ENCODE measurements at regions not wholly inside any gene's neighbourhood (a gene's known extent, or its start where the extent isn't known, plus 50 kb on each side); places are given as distances from the start of the nearest gene placed in this dataset.
"Not testable (repeated sequence)": the region's sequence is repeated elsewhere in the genome, so short reads cannot be mapped to it uniquely, and the experiment has no call there.

- Histone ChIP-seq H3K27me3 (ENCODE audit: insufficient read depth, low read length, poor library complexity, severe bottlenecking) (no peaks in the 10 kb centered on the region), H3K36me3 (ENCODE audit: insufficient read depth, low read length) (no peaks in the 10 kb centered on the region), H3K9me3 (ENCODE audit: low read length) (no peaks in the 10 kb centered on the region), H3K27ac (ENCODE audit: low read depth, low read length) (no peak overlapping the region), H3K4me3 (ENCODE audit: low read length) (no peak overlapping the region), H3K4me1 (ENCODE audit: insufficient read depth, low read length) (no peaks in the 10 kb centered on the region)
- Mint-ChIP-seq H3K4me1 (no peaks in the 10 kb centered on the region), H3K27ac (no peak overlapping the region), H3K27me3 (peaks cover 0 to 18% of the 10 kb centered on the region in 2 donors), H3K36me3 (no peaks in the 10 kb centered on the region), H3K4me3 (no peak overlapping the region), H3K9me3 (no peaks in the 10 kb centered on the region)
- no peak for DNase-seq
- ChIA-PET POLR2A (no interaction called here), CTCF (no interaction called here)
Measured at GRCh38 chr4:146054676-146055075, 116.1 kb upstream of the ZNF827 start.

DNA sequence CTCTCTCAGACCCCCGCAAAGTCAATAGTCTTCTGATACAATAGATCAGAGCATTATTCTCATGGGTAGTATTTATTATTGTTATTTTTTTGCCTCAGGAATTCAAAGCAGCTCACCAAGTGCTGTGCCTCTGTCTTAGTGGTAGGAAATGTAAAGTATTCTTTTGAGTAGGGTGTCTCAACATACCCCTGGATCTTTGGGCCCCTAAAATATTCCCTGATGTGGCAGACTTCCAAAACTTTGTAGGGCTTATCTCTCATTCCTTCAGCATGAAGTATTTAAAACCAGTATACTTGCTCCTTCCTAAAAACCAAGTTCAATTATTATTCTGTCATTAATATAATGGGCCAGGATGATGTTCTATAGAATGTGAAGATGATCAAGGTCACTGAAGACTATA lies 115.3 kb upstream of the ZNF827 start:
- H3K4me1 ChIP-seq (ENCODE audit: insufficient read depth, low read length): no peaks in the 10 kb centered on the region
- H3K27me3 ChIP-seq (ENCODE audit: insufficient read depth, low read length, poor library complexity, severe bottlenecking): no peaks in the 10 kb centered on the region
- POLR2A ChIA-PET: no interaction called here
- H3K9me3 Mint-ChIP-seq: no peaks in the 10 kb centered on the region
- CTCF ChIA-PET: no interaction called here
- no peaks in the 10 kb centered on the region for H3K36me3 ChIP-seq (ENCODE audit: insufficient read depth, low read length)
- no peaks in the 10 kb centered on the region for H3K4me1 Mint-ChIP-seq
- H3K27ac Mint-ChIP-seq: no peak overlapping the region
- H3K27me3 Mint-ChIP-seq: peaks cover 0 to 19% of the 10 kb centered on the region in 2 donors
- H3K36me3 Mint-ChIP-seq: no peaks in the 10 kb centered on the region
- no peak for DNase-seq
- no peak overlapping the region for H3K4me3 ChIP-seq (ENCODE audit: low read length)
- H3K27ac ChIP-seq (ENCODE audit: low read depth, low read length): no peak overlapping the region
- no peaks in the 10 kb centered on the region for H3K9me3 ChIP-seq (ENCODE audit: low read length)
- no peak overlapping the region for H3K4me3 Mint-ChIP-seq

GRCh38 chr4:146051728-146052391 lies 113.2 kb upstream of the ZNF827 start:
- DNase-seq: no peak
- ChIA-PET CTCF (no interaction called here), POLR2A (no interaction called here)
- H3K9me3 Mint-ChIP-seq: peaks cover 0 to 2% (median 1%) of the 10 kb centered on the region in 5 donors
- H3K27me3 ChIP-seq (ENCODE audit: insufficient read depth, low read length, poor library complexity, severe bottlenecking): no peaks in the 10 kb centered on the region
- H3K36me3 Mint-ChIP-seq: peaks cover 0 to 4% (median 0%) of the 10 kb centered on the region in 3 donors
- no peak overlapping the region for H3K27ac Mint-ChIP-seq
- no peaks in the 10 kb centered on the region for H3K9me3 ChIP-seq (ENCODE audit: low read length)
- no peaks in the 10 kb centered on the region for H3K4me1 ChIP-seq (ENCODE audit: insufficient read depth, low read length)
- H3K4me1 Mint-ChIP-seq: no peaks in the 10 kb centered on the region
- H3K4me3 ChIP-seq (ENCODE audit: low read length): no peak overlapping the region
- H3K27ac ChIP-seq (ENCODE audit: low read depth, low read length): no peak overlapping the region
- no peak overlapping the region for H3K4me3 Mint-ChIP-seq
- H3K27me3 Mint-ChIP-seq: peaks cover 7 to 32% of the 10 kb centered on the region in 2 donors
- H3K36me3 ChIP-seq (ENCODE audit: insufficient read depth, low read length): no peaks in the 10 kb centered on the region

- Histone ChIP-seq H3K27me3 (ENCODE audit: insufficient read depth, low read length, poor library complexity, severe bottlenecking) (no peaks in the 10 kb centered on the region), H3K36me3 (ENCODE audit: insufficient read depth, low read length) (no peaks in the 10 kb centered on the region), H3K27ac (ENCODE audit: low read depth, low read length) (no peak overlapping the region), H3K4me1 (ENCODE audit: insufficient read depth, low read length) (no peaks in the 10 kb centered on the region), H3K4me3 (ENCODE audit: low read length) (no peak overlapping the region), H3K9me3 (ENCODE audit: low read length) (no peaks in the 10 kb centered on the region)
- Mint-ChIP-seq H3K4me1 (no peaks in the 10 kb centered on the region), H3K27me3 (peaks cover 10 to 38% of the 10 kb centered on the region in 2 donors), H3K36me3 (peaks cover 0 to 4% (median 0%) of the 10 kb centered on the region in 3 donors), H3K27ac (no peak overlapping the region), H3K9me3 (peaks cover 0 to 3% (median 2%) of the 10 kb centered on the region in 5 donors), H3K4me3 (no peak overlapping the region)
- POLR2A ChIA-PET: no interaction called here
- no peak for DNase-seq
- CTCF ChIA-PET: no interaction called here
Measured at GRCh38 chr4:146051223-146051622, 112.6 kb upstream of the ZNF827 start.

- no peak overlapping the region for H3K27ac ChIP-seq (ENCODE audit: low read depth, low read length)
- H3K9me3 ChIP-seq (ENCODE audit: low read length): no peaks in the 10 kb centered on the region
- ChIA-PET CTCF (no interaction called here), POLR2A (no interaction called here)
- H3K27ac Mint-ChIP-seq: no peak overlapping the region
- no peak for DNase-seq
- H3K4me1 Mint-ChIP-seq: no peaks in the 10 kb centered on the region
- peaks cover 11 to 45% of the 10 kb centered on the region in 2 donors for H3K27me3 Mint-ChIP-seq
- H3K36me3 Mint-ChIP-seq: peaks cover 0 to 4% (median 0%) of the 10 kb centered on the region in 3 donors
- no peaks in the 10 kb centered on the region for H3K36me3 ChIP-seq (ENCODE audit: insufficient read depth, low read length)
- H3K4me1 ChIP-seq (ENCODE audit: insufficient read depth, low read length): no peaks in the 10 kb centered on the region
- H3K27me3 ChIP-seq (ENCODE audit: insufficient read depth, low read length, poor library complexity, severe bottlenecking): no peaks in the 10 kb centered on the region
- no peak overlapping the region for H3K4me3 ChIP-seq (ENCODE audit: low read length)
- no peak overlapping the region for H3K4me3 Mint-ChIP-seq
- H3K9me3 Mint-ChIP-seq: peaks cover 0 to 3% (median 2%) of the 10 kb centered on the region in 5 donors
Measured at GRCh38 chr4:146049802-146050201, 111.2 kb upstream of the ZNF827 start.

- H3K27ac Mint-ChIP-seq; H3K4me3 ChIP-seq (ENCODE audit: low read length); POLR2A ChIA-PET; H3K27ac ChIP-seq (ENCODE audit: low read depth, low read length); H3K4me1 ChIP-seq (ENCODE audit: insufficient read depth, low read length); H3K36me3 ChIP-seq (ENCODE audit: insufficient read depth, low read length); H3K4me1 Mint-ChIP-seq; DNase-seq; H3K36me3 Mint-ChIP-seq; H3K9me3 ChIP-seq (ENCODE audit: low read length); CTCF ChIA-PET; H3K4me3 Mint-ChIP-seq; H3K9me3 Mint-ChIP-seq; H3K27me3 ChIP-seq (ENCODE audit: insufficient read depth, low read length, poor library complexity, severe bottlenecking): not testable (repeated sequence)
- H3K27me3 Mint-ChIP-seq: peaks cover 14 to 39% of the 10 kb centered on the region in 2 donors
Measured at GRCh38 chr4:146047768-146048167, 109.1 kb upstream of the ZNF827 start.

DNA sequence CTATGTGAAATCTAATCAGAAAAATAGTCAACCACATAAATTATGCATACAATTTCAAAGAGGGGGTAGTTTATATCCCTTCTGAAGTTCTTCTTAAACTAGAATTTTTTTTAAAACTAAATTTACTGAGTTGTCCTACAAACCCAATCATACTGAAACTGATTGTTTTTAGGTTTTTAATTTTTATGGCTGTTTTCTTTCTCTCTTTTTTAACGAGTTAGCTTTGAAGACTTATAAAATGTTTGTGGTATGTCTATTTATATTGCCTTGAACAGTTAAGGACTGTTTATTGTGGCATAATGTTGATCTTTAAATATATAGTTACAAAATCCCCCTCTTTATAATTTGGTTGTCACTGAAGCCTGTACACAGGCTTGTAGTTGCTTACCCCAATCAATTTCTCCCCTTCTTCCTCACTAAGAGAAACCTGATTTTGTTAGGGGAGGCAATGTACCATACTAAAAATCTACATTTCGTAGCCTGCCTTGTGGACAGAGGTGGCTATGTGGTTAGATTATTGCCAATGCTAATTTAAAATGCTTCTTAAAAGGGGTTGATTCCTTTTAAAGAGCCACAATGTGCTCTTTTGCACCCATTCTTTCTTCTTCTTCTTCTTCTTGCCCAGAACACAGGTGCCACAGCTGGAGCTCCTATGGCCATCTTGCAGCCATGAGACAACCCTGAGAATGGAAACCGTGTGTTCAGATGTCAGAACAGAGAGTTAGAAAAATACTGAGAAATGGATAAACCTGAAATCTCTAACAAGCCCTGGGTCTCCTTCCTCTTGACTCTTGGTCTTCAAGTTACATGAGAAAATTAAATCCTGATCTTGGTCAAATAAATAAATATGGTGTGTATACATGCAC lies 102.7 kb upstream of the ZNF827 start:
- no peaks in the 10 kb centered on the region for H3K27me3 ChIP-seq (ENCODE audit: insufficient read depth, low read length, poor library complexity, severe bottlenecking)
- no peaks in the 10 kb centered on the region for H3K4me1 ChIP-seq (ENCODE audit: insufficient read depth, low read length)
- no peak for DNase-seq
- ChIA-PET POLR2A (no interaction called here), CTCF (no interaction called here)
- no peak overlapping the region for H3K4me3 ChIP-seq (ENCODE audit: low read length)
- H3K9me3 Mint-ChIP-seq: peaks cover 0 to 4% (median 0%) of the 10 kb centered on the region in 5 donors
- no peaks in the 10 kb centered on the region for H3K36me3 ChIP-seq (ENCODE audit: insufficient read depth, low read length)
- H3K27ac Mint-ChIP-seq: no peak overlapping the region
- H3K4me1 Mint-ChIP-seq: no peaks in the 10 kb centered on the region
- H3K36me3 Mint-ChIP-seq: no peaks in the 10 kb centered on the region
- peaks cover 4 to 13% of the 10 kb centered on the region in 2 donors for H3K27me3 Mint-ChIP-seq
- no peak overlapping the region for H3K27ac ChIP-seq (ENCODE audit: low read depth, low read length)
- H3K4me3 Mint-ChIP-seq: no peak overlapping the region
- H3K9me3 ChIP-seq (ENCODE audit: low read length): no peaks in the 10 kb centered on the region

GRCh38 chr4:146040623-146041022 lies 102.0 kb upstream of the ZNF827 start:
- Histone ChIP-seq H3K27me3 (ENCODE audit: insufficient read depth, low read length, poor library complexity, severe bottlenecking) (no peaks in the 10 kb centered on the region), H3K4me3 (ENCODE audit: low read length) (no peak overlapping the region), H3K36me3 (ENCODE audit: insufficient read depth, low read length) (no peaks in the 10 kb centered on the region), H3K9me3 (ENCODE audit: low read length) (no peaks in the 10 kb centered on the region), H3K4me1 (ENCODE audit: insufficient read depth, low read length) (no peaks in the 10 kb centered on the region), H3K27ac (ENCODE audit: low read depth, low read length) (no peak overlapping the region)
- ChIA-PET CTCF (no interaction called here), POLR2A (no interaction called here)
- Mint-ChIP-seq H3K36me3 (no peaks in the 10 kb centered on the region), H3K27me3 (peaks cover 4 to 8% of the 10 kb centered on the region in 2 donors), H3K27ac (no peak overlapping the region), H3K9me3 (peaks cover 0 to 4% (median 0%) of the 10 kb centered on the region in 5 donors), H3K4me3 (no peak overlapping the region), H3K4me1 (no peaks in the 10 kb centered on the region)
- DNase-seq: no peak

Data from CD8-positive, alpha-beta memory T cell (primary cell).